Right atrium auricular region (tissue), 2 donors: ENCODE measurements at regions not wholly inside any gene's neighbourhood (a gene's known extent, or its start where the extent isn't known, plus 50 kb on each side); places are given as distances from the start of the nearest gene placed in this dataset.

Experiments used
- DNase-seq: peaks from one replicate; pipeline ENCODE4 v3.0.0-alpha.2; 2019; ENCODE audit warnings: low spot score
- H3K27ac ChIP-seq, 2 donors: fragments of 200-600 bp; sonication (generic); 1 replicate in 1 of 2; 2 replicates in 1 of 2; pipeline ENCODE4 v1.5.1; 2016 to 2019
- H3K27me3 ChIP-seq, 2 donors: fragments of 200-600 bp; sonication (generic); one replicate each; pipeline versions ENCODE4 v1.5.1 to v1.6.0; 2017 to 2019
- H3K36me3 ChIP-seq: fragments of 200-600 bp; sonication (generic); one replicate; pipeline ENCODE4 v1.5.1; 2016
- H3K4me1 ChIP-seq, 2 donors: fragments of 200-600 bp; sonication (generic); one replicate each; pipeline versions ENCODE4 v1.5.1 to v1.6.0; 2017 to 2019
- H3K4me3 ChIP-seq, 2 donors: fragments of 200-600 bp; sonication (generic); 1 replicate in 1 of 2; 2 replicates in 1 of 2; pipeline ENCODE4 v1.5.1; 2017 to 2019; ENCODE audit warnings: mild to moderate bottlenecking in 1 of 2, moderate library complexity in 1 of 2
- H3K9me3 ChIP-seq, 2 donors: fragments of 200-600 bp; sonication (generic); one replicate each; pipeline ENCODE4 v1.5.1; 2019
- TF ChIP-seq, protein P1 (sequence below), 2 donors: fragments of 200-600 bp; sonication (generic); IDR thresholded peaks; one replicate each; pipeline ENCODE4 v1.5.1; 2019; ENCODE audit warnings: antibody characterized with exemption in 2 of 2

DNA sequence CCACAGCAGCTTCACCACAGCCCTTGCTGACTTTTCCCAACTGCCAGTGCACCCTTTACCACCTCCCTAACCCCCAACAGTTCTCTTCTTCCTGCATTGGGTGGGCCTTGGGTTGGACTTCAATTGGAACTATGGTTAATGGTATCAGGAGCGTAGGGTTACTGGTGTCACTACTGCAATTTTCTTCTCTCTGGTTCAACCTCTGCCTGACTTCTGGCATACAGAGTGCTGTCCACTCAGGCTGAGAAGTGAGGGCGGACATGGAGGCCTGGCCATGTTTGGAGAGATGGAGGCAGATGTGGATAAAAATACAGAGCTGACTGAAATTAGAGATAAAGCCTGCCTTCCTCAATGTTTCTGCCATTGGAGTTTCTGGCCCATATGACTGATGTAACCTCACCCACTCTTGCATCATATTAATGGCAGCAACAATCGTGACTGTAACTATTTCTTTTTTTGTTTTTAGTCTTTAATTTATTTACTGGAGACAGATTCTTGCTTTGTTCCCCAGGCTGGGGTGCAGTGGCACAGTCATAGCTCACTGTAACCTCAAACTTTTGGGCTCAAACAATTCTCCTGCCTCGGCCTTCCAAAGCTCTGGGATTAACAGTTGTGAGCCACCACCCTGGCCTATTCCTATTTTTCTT lies 87.8 kb downstream of the NAV1 start:
- no peak overlapping the region for H3K4me3 ChIP-seq
- H3K27ac ChIP-seq: no peak overlapping the region
- no peak for DNase-seq
- TF ChIP-seq, protein P1, sequence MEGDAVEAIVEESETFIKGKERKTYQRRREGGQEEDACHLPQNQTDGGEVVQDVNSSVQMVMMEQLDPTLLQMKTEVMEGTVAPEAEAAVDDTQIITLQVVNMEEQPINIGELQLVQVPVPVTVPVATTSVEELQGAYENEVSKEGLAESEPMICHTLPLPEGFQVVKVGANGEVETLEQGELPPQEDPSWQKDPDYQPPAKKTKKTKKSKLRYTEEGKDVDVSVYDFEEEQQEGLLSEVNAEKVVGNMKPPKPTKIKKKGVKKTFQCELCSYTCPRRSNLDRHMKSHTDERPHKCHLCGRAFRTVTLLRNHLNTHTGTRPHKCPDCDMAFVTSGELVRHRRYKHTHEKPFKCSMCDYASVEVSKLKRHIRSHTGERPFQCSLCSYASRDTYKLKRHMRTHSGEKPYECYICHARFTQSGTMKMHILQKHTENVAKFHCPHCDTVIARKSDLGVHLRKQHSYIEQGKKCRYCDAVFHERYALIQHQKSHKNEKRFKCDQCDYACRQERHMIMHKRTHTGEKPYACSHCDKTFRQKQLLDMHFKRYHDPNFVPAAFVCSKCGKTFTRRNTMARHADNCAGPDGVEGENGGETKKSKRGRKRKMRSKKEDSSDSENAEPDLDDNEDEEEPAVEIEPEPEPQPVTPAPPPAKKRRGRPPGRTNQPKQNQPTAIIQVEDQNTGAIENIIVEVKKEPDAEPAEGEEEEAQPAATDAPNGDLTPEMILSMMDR (IDR thresholded peaks at IDR 0.05): no peak
- no peaks in the 10 kb centered on the region for H3K36me3 ChIP-seq
- H3K27me3 ChIP-seq: no peaks in the 10 kb centered on the region
- peaks cover 0 to 23% of the 10 kb centered on the region in 2 donors for H3K4me1 ChIP-seq
- no peaks in the 10 kb centered on the region for H3K9me3 ChIP-seq

DNA sequence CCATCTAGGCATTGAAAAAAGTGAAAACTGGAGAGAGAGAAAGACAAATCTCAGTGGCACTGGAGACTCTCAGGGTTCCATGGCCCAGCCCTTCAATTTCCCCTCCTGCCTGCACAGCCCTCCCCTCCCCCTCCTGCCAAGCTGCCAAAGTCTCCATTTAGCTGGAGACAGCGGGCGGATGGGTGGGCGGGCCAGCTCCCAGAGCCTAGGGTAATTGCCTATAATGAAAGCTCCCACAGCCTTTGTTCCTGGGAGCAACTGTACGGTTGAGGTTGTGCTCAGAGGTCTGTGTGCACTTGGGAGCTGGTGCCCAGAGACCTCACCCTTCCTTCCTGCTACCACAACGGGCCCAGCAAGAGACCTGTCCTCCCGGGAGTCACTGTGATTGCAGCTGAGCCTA lies 89.6 kb downstream of the NAV1 start:
- Histone ChIP-seq H3K27ac (no peak overlapping the region), H3K9me3 (no peaks in the 10 kb centered on the region), H3K4me1 (peaks cover 0 to 34% of the 10 kb centered on the region in 2 donors), H3K36me3 (no peaks in the 10 kb centered on the region), H3K4me3 (no peak overlapping the region), H3K27me3 (no peaks in the 10 kb centered on the region)
- TF ChIP-seq, protein P1 (IDR thresholded peaks at IDR 0.05): no peak
- no peak for DNase-seq

DNA sequence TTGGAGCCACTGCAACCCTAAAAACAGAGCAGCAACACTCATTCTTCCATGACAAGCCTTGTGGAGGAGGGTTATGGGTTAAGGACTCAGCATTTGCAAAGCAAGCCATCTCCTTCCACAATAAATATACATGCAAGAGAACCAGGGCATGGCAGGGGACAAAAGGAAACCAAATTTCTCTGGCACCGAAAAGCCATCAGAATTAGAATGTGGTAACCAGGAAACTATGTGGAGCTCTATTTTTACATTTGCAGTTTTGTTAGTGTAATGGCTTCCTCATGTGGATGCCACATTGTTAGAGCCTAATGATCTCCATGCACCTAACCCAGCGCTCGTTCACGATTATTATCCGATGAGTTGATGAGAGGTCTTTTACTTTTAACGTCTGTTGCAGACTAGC lies 91.7 kb downstream of the NAV1 start:
- Histone ChIP-seq H3K27me3 (no peaks in the 10 kb centered on the region), H3K4me1 (peaks cover 0 to 43% of the 10 kb centered on the region in 2 donors), H3K27ac (no peak overlapping the region), H3K9me3 (no peaks in the 10 kb centered on the region), H3K4me3 (no peak overlapping the region), H3K36me3 (no peaks in the 10 kb centered on the region)
- no peak for DNase-seq
- TF ChIP-seq, protein P1 (IDR thresholded peaks at IDR 0.05): no peak

DNA sequence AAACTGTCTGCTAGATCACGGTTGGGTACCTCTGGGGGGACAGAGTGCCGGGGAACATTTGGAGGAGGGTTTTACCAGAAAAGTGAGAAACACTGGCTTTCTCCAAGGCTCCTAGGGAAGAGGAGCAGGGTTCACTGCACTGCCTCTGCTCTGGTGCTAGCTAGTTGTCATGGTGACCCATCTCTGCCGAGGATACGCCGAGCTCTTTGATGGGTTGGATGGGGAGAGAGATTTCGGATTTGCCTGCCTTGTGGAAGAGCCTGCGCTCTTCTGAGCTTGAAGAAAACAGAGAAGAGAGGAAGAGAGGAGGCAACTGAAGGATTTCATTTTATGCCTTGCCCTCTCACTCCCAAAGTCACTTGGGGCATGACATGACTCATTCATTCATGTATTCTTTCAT lies 92.1 kb downstream of the NAV1 start:
- no peaks in the 10 kb centered on the region for H3K27me3 ChIP-seq
- TF ChIP-seq, protein P1 (IDR thresholded peaks at IDR 0.05): no peak
- H3K27ac ChIP-seq: no peak overlapping the region
- H3K4me3 ChIP-seq: no peak overlapping the region
- no peaks in the 10 kb centered on the region for H3K36me3 ChIP-seq
- no peaks in the 10 kb centered on the region for H3K9me3 ChIP-seq
- peaks cover 0 to 42% of the 10 kb centered on the region in 2 donors for H3K4me1 ChIP-seq
- DNase-seq: no peak

DNA sequence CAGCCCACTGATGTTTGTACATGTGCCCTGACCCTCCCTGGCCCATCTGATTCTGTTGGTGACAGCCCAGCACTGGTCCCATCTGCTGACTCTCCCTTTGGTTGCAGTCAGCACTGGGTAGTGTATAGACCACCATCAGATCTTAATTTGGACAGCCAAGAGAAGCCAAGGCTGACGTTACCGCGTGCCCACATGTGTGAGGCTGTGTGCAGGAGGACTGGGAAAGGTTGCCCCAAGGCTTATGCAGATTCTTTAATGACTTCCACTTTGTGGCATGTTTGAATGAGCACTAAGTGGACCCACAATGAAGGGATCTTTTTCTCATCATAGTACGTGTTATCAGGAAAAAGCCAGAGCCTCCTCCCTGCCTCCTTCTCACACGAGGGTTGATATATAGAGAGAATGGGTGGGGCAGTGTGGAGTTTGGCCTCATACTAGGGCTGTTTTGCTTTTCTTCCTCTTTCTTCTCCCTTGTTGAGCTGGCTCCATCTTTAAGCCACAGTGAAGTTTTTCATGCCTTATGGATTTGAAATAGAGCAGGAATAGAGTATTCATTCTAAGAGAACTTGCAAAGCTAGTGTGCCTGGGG lies 93.5 kb downstream of the NAV1 start:
- no peak for DNase-seq
- TF ChIP-seq, protein P1 (IDR thresholded peaks at IDR 0.05): no peak
- Histone ChIP-seq H3K9me3 (no peaks in the 10 kb centered on the region), H3K36me3 (no peaks in the 10 kb centered on the region), H3K27me3 (no peaks in the 10 kb centered on the region), H3K4me3 (no peak overlapping the region), H3K4me1 (peaks cover 0 to 48% of the 10 kb centered on the region in 2 donors), H3K27ac (no peak overlapping the region)

DNA sequence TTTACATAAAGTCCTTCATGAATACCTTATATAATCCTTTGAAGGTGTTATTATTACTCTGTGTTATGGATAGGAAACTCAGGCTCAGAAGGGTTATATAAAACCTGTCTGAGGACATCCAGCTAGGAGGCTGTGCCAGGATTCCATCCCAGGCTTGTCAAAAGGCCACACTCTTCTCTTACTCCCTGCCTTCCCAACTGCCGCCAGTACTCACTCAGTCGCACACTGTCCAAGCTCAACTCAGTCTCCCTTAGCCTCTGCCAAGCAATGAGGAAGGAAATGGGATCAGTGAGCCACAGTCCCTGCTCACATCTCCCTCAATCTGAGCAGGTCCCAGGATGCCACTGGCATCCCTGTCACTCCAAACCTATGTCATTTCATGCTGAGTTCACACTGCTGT lies 94.4 kb downstream of the NAV1 start:
- H3K4me1 ChIP-seq: peaks cover 0 to 50% of the 10 kb centered on the region in 2 donors
- TF ChIP-seq, protein P1 (IDR thresholded peaks at IDR 0.05): no peak

More for the DNA sequence above, 94.4 kb downstream of the NAV1 start:
- no peak overlapping the region for H3K4me3 ChIP-seq
- no peak for DNase-seq
- no peaks in the 10 kb centered on the region for H3K27me3 ChIP-seq
- H3K27ac ChIP-seq: no peak overlapping the region
- no peaks in the 10 kb centered on the region for H3K36me3 ChIP-seq
- H3K9me3 ChIP-seq: no peaks in the 10 kb centered on the region
